SK-N-SH treated with all-trans-retinoic acid at 6 μM for 48 hours (cell line): ENCODE measurements at regions not wholly inside any gene's neighbourhood (a gene's known extent, or its start where the extent isn't known, plus 50 kb on each side); places are given as distances from the start of the nearest gene placed in this dataset.

ENCODE experiments used
- ATAC-seq: fragments of 200-7000 bp; cut with Tn5 transposase; 3 replicates; pipeline ENCODE4 v1.9.1; 2020; ENCODE audit warnings: mild to moderate bottlenecking, moderate library complexity
- ARNTL ChIP-seq: fragments of 450-650 bp; formaldehyde crosslinking; IDR thresholded peaks from 2 replicates; pipeline ENCODE4 v1.5.0; 2020; ENCODE audit warnings: low read depth, mild to moderate bottlenecking, moderate library complexity, borderline replicate concordance
- BACH2 ChIP-seq: fragments of 250-450 bp; sonication (Bioruptor Pico); IDR thresholded peaks from 2 replicates; pipeline ENCODE4 v1.9.0; 2021; ENCODE audit warnings: mild to moderate bottlenecking, borderline replicate concordance
- CSDC2 ChIP-seq: fragments of 250-450 bp; sonication (Bioruptor Pico); IDR thresholded peaks from 2 replicates; pipeline ENCODE4 v1.5.0; 2020; ENCODE audit warnings: mild to moderate bottlenecking, moderate library complexity
- ESRRG ChIP-seq: fragments of 250-450 bp; sonication (Bioruptor Pico); IDR thresholded peaks from 2 replicates; pipeline ENCODE4 v1.6.1; 2021; ENCODE audit warnings: mild to moderate bottlenecking
- GLIS3 ChIP-seq: fragments of 250-450 bp; sonication (Bioruptor Pico); IDR thresholded peaks from 2 replicates; pipeline ENCODE4 v1.5.0; 2020; ENCODE audit warnings: mild to moderate bottlenecking, moderate library complexity
- OSR1 ChIP-seq: fragments of 250-450 bp; sonication (Bioruptor Pico); IDR thresholded peaks from 2 replicates; pipeline ENCODE4 v1.8.0; 2022; ENCODE audit warnings: moderate library complexity, mild to moderate bottlenecking, inconsistent platforms
- RARB ChIP-seq: fragments of 250-450 bp; sonication (Bioruptor Pico); IDR thresholded peaks from 2 replicates; pipeline ENCODE4 v1.8.0; 2021; ENCODE audit warnings: mild to moderate bottlenecking, moderate library complexity
- SNAI2 ChIP-seq: fragments of 250-450 bp; sonication (Bioruptor Pico); IDR thresholded peaks from 2 replicates; pipeline ENCODE4 v1.5.0; 2020; ENCODE audit warnings: mild to moderate bottlenecking, moderate library complexity
- TCF4 ChIP-seq: fragments of 250-450 bp; sonication (Bioruptor Pico); IDR thresholded peaks from 2 replicates; pipeline ENCODE4 v1.8.0; 2021; ENCODE audit warnings: mild to moderate bottlenecking, moderate library complexity, borderline replicate concordance
- TOX ChIP-seq: fragments of 250-450 bp; sonication (Bioruptor Pico); IDR thresholded peaks from 2 replicates; pipeline ENCODE4 v1.8.0; 2021; ENCODE audit warnings: mild to moderate bottlenecking, moderate library complexity, borderline replicate concordance
- ZC3H10 ChIP-seq: fragments of 250-450 bp; sonication (Bioruptor Pico); IDR thresholded peaks from 2 replicates; pipeline ENCODE4 v1.5.1; 2021; ENCODE audit warnings: mild to moderate bottlenecking, moderate library complexity
- ZFP3 ChIP-seq: fragments of 250-450 bp; sonication (Bioruptor Pico); IDR thresholded peaks from 2 replicates; pipeline ENCODE4 v1.5.0; 2020; ENCODE audit warnings: mild to moderate bottlenecking, moderate library complexity
- ZFP30 ChIP-seq: fragments of 450-650 bp; formaldehyde crosslinking; IDR thresholded peaks from 2 replicates; pipeline ENCODE4 v1.5.0; 2022; ENCODE audit warnings: mild to moderate bottlenecking, moderate library complexity
- ZNF565 ChIP-seq: fragments of 450-650 bp; formaldehyde crosslinking; conservative IDR thresholded peaks from 2 replicates; pipeline ENCODE4 v1.5.0; 2020; ENCODE audit warnings: low read depth, mild to moderate bottlenecking, moderate library complexity
- ZNF70 ChIP-seq: fragments of 450-650 bp; formaldehyde crosslinking; IDR thresholded peaks from 2 replicates; pipeline ENCODE4 v1.5.0; 2020; ENCODE audit warnings: mild to moderate bottlenecking, moderate library complexity
- ZNF8 ChIP-seq: fragments of 450-650 bp; formaldehyde crosslinking; IDR thresholded peaks from 2 replicates; pipeline ENCODE4 v1.5.0; 2020; ENCODE audit warnings: mild to moderate bottlenecking, moderate library complexity
- TF ChIP-seq, protein P1 (sequence below): fragments of 250-450 bp; sonication (Bioruptor Pico); IDR thresholded peaks from 2 replicates; pipeline ENCODE4 v1.5.1; 2021; ENCODE audit warnings: mild to moderate bottlenecking, moderate library complexity
- TF ChIP-seq, protein P2 (sequence below): fragments of 250-450 bp; sonication (Bioruptor Pico); IDR thresholded peaks from 2 replicates; pipeline ENCODE4 v1.5.0; 2020; ENCODE audit warnings: mild to moderate bottlenecking, moderate library complexity
- TF ChIP-seq, protein P3 (sequence below): fragments of 250-450 bp; sonication (Bioruptor Pico); IDR thresholded peaks from 2 replicates; pipeline ENCODE4 v1.8.0; 2021; ENCODE audit warnings: low read depth, mild to moderate bottlenecking, moderate library complexity, borderline replicate concordance
- TF ChIP-seq, protein P4 (sequence below): fragments of 250-450 bp; sonication (Bioruptor Pico); IDR thresholded peaks from 2 replicates; pipeline ENCODE4 v1.5.1; 2020; ENCODE audit warnings: low read depth, mild to moderate bottlenecking, moderate library complexity
- TF ChIP-seq, protein P5 (sequence below): fragments of 250-450 bp; sonication (Bioruptor Pico); IDR thresholded peaks from 2 replicates; pipeline ENCODE4 v1.8.0; 2020; ENCODE audit warnings: mild to moderate bottlenecking, moderate library complexity, borderline replicate concordance

DNA sequence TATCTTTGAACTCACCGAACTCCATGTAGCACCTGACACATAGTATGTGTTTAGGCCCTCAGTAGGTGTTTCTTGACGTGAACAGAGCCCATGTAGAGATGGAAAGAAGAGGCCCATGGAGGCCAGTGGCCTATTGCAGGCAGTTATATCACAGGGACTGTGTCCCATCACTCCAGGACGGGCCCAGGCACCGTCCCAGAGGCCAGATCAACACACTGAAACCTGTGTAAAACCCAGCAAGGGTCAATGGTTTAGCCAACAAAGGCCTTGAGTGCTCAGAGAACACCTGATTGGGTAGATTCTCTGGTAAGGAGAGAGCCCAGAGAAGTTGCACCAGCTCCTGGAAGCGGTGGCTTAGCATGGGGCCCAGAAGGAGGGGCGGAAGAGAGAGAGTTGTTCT, 82.8 kb downstream of the INHBB start:
- ATAC-seq, result no peak
- TF ChIP-seq ZFP30, result no peak
- TF ChIP-seq ZNF8, result no peak
- TF ChIP-seq ARNTL (CRISPR knock-in tag), result no peak
- no peak for TF ChIP-seq BACH2 (CRISPR knock-in tag)
- TF ChIP-seq, protein P1, sequence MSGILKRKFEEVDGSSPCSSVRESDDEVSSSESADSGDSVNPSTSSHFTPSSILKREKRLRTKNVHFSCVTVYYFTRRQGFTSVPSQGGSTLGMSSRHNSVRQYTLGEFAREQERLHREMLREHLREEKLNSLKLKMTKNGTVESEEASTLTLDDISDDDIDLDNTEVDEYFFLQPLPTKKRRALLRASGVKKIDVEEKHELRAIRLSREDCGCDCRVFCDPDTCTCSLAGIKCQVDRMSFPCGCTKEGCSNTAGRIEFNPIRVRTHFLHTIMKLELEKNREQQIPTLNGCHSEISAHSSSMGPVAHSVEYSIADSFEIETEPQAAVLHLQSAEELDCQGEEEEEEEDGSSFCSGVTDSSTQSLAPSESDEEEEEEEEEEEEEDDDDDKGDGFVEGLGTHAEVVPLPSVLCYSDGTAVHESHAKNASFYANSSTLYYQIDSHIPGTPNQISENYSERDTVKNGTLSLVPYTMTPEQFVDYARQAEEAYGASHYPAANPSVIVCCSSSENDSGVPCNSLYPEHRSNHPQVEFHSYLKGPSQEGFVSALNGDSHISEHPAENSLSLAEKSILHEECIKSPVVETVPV (CRISPR knock-in tag), result no peak
- TF ChIP-seq RARB, result no peak
- no peak for TF ChIP-seq TOX
- TF ChIP-seq, protein P2, sequence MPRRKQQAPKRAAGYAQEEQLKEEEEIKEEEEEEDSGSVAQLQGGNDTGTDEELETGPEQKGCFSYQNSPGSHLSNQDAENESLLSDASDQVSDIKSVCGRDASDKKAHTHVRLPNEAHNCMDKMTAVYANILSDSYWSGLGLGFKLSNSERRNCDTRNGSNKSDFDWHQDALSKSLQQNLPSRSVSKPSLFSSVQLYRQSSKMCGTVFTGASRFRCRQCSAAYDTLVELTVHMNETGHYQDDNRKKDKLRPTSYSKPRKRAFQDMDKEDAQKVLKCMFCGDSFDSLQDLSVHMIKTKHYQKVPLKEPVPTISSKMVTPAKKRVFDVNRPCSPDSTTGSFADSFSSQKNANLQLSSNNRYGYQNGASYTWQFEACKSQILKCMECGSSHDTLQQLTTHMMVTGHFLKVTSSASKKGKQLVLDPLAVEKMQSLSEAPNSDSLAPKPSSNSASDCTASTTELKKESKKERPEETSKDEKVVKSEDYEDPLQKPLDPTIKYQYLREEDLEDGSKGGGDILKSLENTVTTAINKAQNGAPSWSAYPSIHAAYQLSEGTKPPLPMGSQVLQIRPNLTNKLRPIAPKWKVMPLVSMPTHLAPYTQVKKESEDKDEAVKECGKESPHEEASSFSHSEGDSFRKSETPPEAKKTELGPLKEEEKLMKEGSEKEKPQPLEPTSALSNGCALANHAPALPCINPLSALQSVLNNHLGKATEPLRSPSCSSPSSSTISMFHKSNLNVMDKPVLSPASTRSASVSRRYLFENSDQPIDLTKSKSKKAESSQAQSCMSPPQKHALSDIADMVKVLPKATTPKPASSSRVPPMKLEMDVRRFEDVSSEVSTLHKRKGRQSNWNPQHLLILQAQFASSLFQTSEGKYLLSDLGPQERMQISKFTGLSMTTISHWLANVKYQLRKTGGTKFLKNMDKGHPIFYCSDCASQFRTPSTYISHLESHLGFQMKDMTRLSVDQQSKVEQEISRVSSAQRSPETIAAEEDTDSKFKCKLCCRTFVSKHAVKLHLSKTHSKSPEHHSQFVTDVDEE (CRISPR knock-in tag), result no peak

DNA sequence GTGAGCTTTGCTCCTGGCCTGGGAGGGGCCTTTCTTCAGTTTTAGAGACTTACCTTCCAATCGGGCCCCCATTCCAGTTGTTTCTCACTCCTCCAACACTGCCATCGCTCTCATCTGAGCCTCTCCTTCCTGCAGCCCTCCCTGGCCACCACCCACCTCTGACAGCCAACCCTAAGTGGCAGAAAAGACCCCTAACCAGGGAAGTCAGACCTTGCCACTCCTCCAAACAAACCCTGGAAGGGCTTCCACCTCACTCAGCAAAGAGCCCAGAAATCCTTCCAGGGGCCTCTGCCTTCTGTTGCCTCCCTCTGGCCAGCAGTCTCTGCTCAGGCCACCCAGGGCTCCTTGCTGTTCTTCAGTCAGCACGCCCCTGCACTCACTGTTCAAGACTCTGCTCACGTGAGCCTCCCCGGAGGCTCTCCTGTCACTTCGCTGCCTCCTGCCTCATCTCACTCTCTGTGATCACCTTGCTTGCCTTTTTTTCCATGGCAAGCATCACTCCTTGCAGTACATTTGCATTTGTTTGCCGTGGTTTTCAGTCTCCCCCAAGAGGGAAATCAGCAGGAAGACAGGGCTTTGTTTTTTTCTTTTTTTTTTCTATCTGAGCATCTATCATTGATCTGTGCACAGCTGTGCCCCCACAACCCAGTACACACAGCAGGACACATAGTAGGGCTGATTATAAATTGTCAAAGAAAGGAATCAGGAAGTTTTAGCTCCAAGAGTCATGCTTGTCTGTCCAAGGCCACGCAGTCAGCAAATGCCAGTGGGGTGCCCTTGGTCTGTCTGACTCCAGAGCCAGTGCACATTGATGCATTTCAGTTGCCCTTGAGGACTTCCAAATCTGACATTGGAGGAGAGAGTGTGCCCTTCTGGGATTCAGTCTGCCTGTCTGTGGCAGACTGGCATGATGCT, 83.9 kb downstream of the INHBB start:
- no peak for TF ChIP-seq ZC3H10 (CRISPR knock-in tag)
- TF ChIP-seq ARNTL (CRISPR knock-in tag), result no peak
- no peak for TF ChIP-seq ZNF70
- TF ChIP-seq TCF4 (CRISPR knock-in tag), result no peak
- TF ChIP-seq CSDC2 (CRISPR knock-in tag), result no peak
- no peak for TF ChIP-seq SNAI2 (CRISPR knock-in tag)
- no peak for TF ChIP-seq ZNF565 (CRISPR knock-in tag)
- TF ChIP-seq TOX, result no peak
- no peak for TF ChIP-seq OSR1 (CRISPR knock-in tag)
- no peak for ATAC-seq

DNA sequence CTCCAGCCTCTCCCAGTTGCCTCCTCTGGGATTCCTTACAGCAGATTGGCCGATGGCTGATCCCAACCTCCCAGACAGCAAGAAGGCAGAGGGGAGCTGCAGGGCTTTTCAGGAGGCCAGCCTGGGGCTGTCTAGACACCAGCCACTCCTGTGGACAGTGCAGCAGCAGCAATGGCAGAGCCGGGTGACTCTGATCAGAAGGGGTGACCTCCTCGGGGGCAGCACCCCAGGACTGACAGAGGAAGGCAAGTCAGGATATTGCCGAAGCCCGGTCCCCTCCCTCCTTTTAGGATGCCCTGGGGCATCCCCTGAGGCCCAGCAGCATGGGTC, 84.5 kb downstream of the INHBB start:
- no peak for ATAC-seq

More for the DNA sequence above, 84.5 kb downstream of the INHBB start:
- TF ChIP-seq SNAI2 (CRISPR knock-in tag) (no peak), GLIS3 (CRISPR knock-in tag) (no peak), ZFP3 (CRISPR knock-in tag) (no peak), ZNF565 (CRISPR knock-in tag) (no peak), ZNF8 (no peak), ZC3H10 (CRISPR knock-in tag) (no peak), ARNTL (CRISPR knock-in tag) (no peak), CSDC2 (CRISPR knock-in tag) (no peak), TCF4 (CRISPR knock-in tag) (no peak), BACH2 (CRISPR knock-in tag) (no peak), TOX (no peak), ESRRG (no peak)
- TF ChIP-seq, protein P3, sequence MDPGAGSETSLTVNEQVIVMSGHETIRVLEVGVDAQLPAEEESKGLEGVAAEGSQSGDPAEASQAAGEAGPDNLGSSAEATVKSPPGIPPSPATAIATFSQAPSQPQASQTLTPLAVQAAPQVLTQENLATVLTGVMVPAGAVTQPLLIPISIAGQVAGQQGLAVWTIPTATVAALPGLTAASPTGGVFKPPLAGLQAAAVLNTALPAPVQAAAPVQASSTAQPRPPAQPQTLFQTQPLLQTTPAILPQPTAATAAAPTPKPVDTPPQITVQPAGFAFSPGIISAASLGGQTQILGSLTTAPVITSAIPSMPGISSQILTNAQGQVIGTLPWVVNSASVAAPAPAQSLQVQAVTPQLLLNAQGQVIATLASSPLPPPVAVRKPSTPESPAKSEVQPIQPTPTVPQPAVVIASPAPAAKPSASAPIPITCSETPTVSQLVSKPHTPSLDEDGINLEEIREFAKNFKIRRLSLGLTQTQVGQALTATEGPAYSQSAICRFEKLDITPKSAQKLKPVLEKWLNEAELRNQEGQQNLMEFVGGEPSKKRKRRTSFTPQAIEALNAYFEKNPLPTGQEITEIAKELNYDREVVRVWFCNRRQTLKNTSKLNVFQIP (CRISPR knock-in tag), result no peak
- TF ChIP-seq, protein P2 (CRISPR knock-in tag), result no peak
- TF ChIP-seq, protein P4, sequence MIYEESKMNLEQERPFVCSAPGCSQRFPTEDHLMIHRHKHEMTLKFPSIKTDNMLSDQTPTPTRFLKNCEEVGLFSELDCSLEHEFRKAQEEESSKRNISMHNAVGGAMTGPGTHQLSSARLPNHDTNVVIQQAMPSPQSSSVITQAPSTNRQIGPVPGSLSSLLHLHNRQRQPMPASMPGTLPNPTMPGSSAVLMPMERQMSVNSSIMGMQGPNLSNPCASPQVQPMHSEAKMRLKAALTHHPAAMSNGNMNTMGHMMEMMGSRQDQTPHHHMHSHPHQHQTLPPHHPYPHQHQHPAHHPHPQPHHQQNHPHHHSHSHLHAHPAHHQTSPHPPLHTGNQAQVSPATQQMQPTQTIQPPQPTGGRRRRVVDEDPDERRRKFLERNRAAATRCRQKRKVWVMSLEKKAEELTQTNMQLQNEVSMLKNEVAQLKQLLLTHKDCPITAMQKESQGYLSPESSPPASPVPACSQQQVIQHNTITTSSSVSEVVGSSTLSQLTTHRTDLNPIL (CRISPR knock-in tag), result no peak
- TF ChIP-seq, protein P5, sequence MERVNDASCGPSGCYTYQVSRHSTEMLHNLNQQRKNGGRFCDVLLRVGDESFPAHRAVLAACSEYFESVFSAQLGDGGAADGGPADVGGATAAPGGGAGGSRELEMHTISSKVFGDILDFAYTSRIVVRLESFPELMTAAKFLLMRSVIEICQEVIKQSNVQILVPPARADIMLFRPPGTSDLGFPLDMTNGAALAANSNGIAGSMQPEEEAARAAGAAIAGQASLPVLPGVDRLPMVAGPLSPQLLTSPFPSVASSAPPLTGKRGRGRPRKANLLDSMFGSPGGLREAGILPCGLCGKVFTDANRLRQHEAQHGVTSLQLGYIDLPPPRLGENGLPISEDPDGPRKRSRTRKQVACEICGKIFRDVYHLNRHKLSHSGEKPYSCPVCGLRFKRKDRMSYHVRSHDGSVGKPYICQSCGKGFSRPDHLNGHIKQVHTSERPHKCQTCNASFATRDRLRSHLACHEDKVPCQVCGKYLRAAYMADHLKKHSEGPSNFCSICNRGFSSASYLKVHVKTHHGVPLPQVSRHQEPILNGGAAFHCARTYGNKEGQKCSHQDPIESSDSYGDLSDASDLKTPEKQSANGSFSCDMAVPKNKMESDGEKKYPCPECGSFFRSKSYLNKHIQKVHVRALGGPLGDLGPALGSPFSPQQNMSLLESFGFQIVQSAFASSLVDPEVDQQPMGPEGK, result no peak
